GM19239 (cell line): ENCODE measurements at regions not wholly inside any gene's neighbourhood (a gene's known extent, or its start where the extent isn't known, plus 50 kb on each side); places are given as distances from the start of the nearest gene placed in this dataset.
"Not testable (repeated sequence)": the region's sequence is repeated elsewhere in the genome, so short reads cannot be mapped to it uniquely, and the experiment has no call there.

Source experiments
- DNase-seq: peaks from one replicate; pipeline ENCODE4 v3.0.0; 2011; ENCODE audit warnings: low spot score; ENCODE audit not compliant: insufficient read length
- FAIRE-seq: peaks from 2 replicates; lab custom pipeline; 2011; peaks lifted over from hg19 to GRCh38; lab: Jason Lieb, UNC

GRCh38 chrX:155819966-155820491 is 61.1 kb upstream of the VAMP7 start:
- DNase-seq (peak; percentile 1), FAIRE-seq (peak; percentile 68)

GRCh38 chrX:155819525-155819924 is 61.6 kb upstream of the VAMP7 start:
- FAIRE-seq (no peak), DNase-seq (no peak)

GRCh38 chrX:155814391-155814790 is 66.8 kb upstream of the VAMP7 start:
- not testable (repeated sequence) for FAIRE-seq, DNase-seq

- FAIRE-seq (peak; percentile 57), DNase-seq (no peak)
Observed at GRCh38 chrX:155779831-155780230, 101.3 kb upstream of the VAMP7 start.

GRCh38 chrX:155778844-155779553 is 102.1 kb upstream of the VAMP7 start:
- DNase-seq = no peak
- FAIRE-seq = no peak

DNA sequence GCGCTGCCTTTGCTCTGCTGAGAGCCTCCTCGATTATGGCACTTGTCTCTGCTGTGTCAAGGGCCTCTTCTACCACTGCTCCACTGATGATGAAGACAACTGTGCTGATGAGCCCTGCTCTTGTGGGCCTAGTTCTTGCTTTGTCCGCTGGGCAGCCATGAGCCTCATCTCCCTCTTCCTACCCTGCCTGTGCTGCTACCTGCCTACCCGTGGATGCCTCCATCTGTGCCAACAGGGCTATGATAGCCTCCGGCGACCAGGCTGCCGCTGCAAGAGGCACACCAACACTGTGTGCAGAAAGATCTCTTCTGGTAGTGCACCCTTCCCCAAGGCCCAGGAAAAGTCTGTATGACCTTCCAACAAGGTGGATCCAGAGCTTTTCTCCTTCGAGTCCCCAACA is 106.8 kb upstream of the VAMP7 start:
- DNase-seq = no peak
- FAIRE-seq = no peak

GRCh38 chrX:155767876-155768769 is 113.0 kb upstream of the VAMP7 start:
- DNase-seq (no peak), FAIRE-seq (no peak)

DNA sequence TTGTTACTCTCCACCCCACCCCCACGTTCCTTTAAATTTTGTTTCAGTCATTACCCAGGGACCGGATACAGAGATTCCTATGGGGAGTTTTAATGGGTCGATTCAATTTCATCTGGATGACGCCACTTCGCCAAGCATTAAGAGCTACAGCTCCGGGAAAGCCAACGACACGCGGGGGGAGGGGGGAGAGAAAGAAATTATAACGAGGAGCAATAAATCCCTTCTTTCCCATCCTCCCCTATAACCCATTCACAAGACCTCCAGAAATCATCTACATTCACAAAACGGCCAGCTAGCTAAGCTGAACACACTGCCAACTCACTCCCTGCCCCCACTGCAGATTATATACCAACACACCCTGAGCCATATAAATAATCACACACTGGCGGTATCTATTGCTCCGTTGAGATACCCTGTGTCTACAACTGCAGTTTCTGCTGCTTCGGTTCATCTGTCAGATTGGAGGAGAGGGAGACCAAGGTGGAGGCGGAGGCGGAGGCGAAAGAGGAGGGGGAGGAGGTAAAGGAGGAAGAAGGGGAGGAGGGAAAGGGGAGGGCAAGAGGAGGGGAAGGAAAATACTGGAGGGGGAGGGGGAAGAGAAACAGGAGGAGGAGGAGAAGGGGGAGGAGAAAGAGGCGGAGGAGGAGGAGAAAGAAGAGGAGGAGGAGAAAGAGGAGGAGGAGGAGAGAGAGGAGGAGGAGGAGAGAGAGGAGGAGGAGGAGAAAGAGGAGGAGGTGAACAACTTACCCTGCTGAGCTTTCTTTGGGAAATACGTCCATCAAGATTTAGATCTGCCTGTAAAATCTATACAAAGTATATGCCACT is 113.9 kb upstream of the VAMP7 start:
- FAIRE-seq (no peak), DNase-seq (no peak)

- DNase-seq = no peak
- peak; percentile 56 for FAIRE-seq
Observed at GRCh38 chrX:155766321-155766720, 114.8 kb upstream of the VAMP7 start.

GRCh38 chrX:155761185-155761584 is 120.0 kb upstream of the VAMP7 start:
- DNase-seq (no peak), FAIRE-seq (no peak)

GRCh38 chrX:155757046-155757759 is 123.9 kb upstream of the VAMP7 start:
- DNase-seq (no peak), FAIRE-seq (no peak)

DNA sequence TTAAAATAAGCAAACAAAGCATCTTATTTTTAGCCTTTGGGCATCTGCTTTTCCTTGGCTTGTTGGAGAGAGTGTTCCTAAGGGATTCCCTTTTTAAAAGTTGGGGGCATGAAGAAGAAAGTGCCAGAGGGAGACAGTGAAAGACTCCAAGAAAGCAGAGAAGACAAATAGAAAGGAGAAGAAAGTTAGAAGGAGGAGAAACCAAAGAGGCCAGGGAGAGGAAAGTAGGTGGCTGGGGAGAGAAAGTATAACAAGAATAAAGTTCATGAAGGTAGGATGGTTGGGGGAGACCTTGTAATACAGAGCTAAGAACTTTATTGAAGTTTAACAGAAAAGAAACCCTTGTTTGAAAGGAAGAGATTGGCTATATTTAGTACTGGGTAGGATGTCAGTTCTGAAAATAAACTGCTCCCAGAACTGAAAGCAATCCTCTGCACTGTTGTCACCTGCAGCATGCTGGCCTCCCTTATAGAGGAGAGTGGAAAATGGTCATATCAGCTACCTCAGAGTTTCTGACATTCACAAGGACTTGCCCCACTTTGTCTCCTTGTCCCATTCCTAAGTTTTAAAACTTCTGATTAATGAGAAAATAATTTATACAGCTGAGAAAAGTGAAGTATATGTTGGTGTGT is 125.3 kb upstream of the VAMP7 start:
- no peak for FAIRE-seq

DNA sequence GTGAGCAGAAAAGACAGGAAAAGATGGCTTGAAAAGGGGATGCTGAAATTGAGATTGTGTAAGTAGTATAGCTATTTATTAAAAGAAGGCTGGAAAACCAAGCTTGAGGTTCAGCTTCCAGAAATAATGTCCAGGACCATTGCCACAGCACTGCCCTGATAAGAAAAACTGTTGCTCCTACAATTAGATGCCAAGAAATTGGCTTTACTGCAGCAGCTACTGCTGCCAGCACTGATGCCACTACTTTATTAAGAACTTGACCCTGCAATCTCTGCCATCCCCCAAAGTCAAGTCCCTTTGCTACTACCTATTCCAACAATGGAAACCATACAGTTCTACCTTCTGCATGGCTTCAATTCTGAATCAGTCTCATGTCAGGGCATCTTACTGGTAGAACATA is 130.0 kb upstream of the VAMP7 start:
- DNase-seq = no peak
- no peak for FAIRE-seq

More for the DNA sequence above, 125.3 kb upstream of the VAMP7 start:
- no peak for DNase-seq

- no peak for DNase-seq
- FAIRE-seq = no peak
Observed at GRCh38 chrX:155747520-155747919, 133.6 kb upstream of the VAMP7 start.

- no peak for DNase-seq
- no peak for FAIRE-seq
Observed at GRCh38 chrX:155745792-155746191, 133.0 kb upstream of the TMLHE start.

DNA sequence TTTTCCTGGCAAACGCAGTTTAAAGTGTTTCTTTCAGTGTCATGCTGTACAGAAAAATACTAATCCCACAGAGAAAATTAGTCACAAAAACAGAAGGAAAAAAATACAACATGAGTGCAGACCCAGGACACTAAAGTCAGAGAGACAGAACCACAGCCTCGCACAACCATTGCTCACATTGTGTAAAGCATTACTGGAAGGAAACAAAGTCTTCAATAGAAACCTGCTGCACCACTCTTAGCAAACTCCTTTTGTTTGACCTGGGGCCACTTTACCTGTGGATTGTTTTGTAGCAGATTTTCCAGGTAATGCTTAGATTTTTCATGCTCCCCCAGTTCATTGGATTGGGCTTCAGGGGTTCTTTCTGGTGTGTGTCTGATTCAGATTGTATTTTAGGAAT is 131.8 kb upstream of the TMLHE start:
- FAIRE-seq (no peak), DNase-seq (no peak)

- not testable (repeated sequence) for FAIRE-seq, DNase-seq
Observed at GRCh38 chrX:155728335-155728734, 115.6 kb upstream of the TMLHE start.

GRCh38 chrX:155718972-155719586 is 106.3 kb upstream of the TMLHE start:
- no peak for DNase-seq
- no peak for FAIRE-seq

GRCh38 chrX:155715141-155715540 is 102.4 kb upstream of the TMLHE start:
- DNase-seq (no peak), FAIRE-seq (no peak)
